ENCODE measurements at regions not wholly inside any gene's neighbourhood (a gene's known extent, or its start where the extent isn't known, plus 50 kb on each side); places are given as distances from the start of the nearest gene placed in this dataset.

DNA sequence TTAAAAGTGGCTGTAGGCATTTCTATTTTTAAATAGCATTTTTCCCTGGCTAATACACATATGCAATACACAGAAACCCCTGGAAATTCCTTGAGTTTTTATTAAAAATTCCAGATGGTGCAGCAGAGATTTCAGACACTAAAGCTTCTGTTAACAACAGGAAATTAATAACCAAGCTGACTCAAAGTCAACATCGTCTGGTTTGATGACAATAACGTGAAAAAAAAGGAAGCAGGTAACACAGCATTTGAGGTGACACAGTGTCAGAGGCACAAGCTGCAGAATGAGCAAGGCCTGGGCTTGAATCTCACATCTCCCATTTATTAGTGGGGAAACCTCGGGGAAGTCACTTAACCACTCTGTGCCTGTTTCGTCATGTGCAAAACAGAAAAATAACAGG is 64.6 kb upstream of the GJB5 start:
- no peaks in the 10 kb centered on the region for H3K27me3 ChIP-seq
- no peak for DNase-seq (ENCODE audit: low spot score)

DNA sequence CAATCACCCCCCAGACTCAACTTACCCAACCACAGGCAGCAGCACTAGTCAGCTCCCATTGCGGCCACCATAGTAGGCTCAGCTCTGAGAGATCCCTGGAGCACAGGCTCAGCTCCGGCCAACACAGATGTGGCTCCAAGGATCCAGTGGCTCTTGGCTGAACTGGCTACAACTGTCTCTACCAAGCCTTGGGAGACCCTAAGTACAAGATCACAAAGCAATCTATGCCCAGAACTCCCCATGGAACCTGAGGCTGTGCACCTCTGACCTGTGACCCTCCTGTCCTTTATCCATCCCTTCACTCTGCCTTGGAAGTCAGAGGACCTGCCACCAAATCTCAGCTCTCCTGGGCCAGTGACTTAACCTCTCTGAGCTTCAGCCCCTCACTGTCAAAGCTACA is 61.8 kb upstream of the GJB5 start:
- H2AFZ ChIP-seq = no peak overlapping the region
- no peaks in the 10 kb centered on the region for H3K79me2 ChIP-seq
- WGBS (ENCODE audit: low lambda C conversion rate, missing lambda C conversion rate) = 92% methylated on average over 2 of the region's 2 CpGs
- no peak overlapping the region for H3K4me2 ChIP-seq
- no peaks in the 10 kb centered on the region for H3K9me3 ChIP-seq (ENCODE audit: low read depth)
- no peaks in the 10 kb centered on the region for H3K9me2 ChIP-seq (replicated peaks; ENCODE audit: insufficient read depth)
- no peaks in the 10 kb centered on the region for H3K36me3 ChIP-seq (replicated peaks; ENCODE audit: insufficient read depth, low read depth)
- no peaks in the 10 kb centered on the region for H4K20me1 ChIP-seq (ENCODE audit: insufficient read depth, poor library complexity, severe bottlenecking)
- no peak for TF ChIP-seq EZH2phosphoT487 (IDR thresholded peaks at IDR 0.05; ENCODE audit: low read depth, severe bottlenecking, unreplicated experiment)
- TF ChIP-seq, protein P1, sequence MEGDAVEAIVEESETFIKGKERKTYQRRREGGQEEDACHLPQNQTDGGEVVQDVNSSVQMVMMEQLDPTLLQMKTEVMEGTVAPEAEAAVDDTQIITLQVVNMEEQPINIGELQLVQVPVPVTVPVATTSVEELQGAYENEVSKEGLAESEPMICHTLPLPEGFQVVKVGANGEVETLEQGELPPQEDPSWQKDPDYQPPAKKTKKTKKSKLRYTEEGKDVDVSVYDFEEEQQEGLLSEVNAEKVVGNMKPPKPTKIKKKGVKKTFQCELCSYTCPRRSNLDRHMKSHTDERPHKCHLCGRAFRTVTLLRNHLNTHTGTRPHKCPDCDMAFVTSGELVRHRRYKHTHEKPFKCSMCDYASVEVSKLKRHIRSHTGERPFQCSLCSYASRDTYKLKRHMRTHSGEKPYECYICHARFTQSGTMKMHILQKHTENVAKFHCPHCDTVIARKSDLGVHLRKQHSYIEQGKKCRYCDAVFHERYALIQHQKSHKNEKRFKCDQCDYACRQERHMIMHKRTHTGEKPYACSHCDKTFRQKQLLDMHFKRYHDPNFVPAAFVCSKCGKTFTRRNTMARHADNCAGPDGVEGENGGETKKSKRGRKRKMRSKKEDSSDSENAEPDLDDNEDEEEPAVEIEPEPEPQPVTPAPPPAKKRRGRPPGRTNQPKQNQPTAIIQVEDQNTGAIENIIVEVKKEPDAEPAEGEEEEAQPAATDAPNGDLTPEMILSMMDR (IDR thresholded peaks at IDR 0.05; ENCODE audit: poor library complexity) = no peak
- no peak for TF ChIP-seq EZH2 (IDR thresholded peaks at IDR 0.05; ENCODE audit: borderline replicate concordance)
- H3K4me1 ChIP-seq (ENCODE audit: insufficient read depth) = peaks cover 5% of the 10 kb centered on the region
- H3K4me3 ChIP-seq = no peak overlapping the region
- no peak overlapping the region for H3K27ac ChIP-seq
- no peak for DNase-seq (ENCODE audit: low spot score)
- no peaks in the 10 kb centered on the region for H3K27me3 ChIP-seq

More for the DNA sequence above, 64.6 kb upstream of the GJB5 start:
- Histone ChIP-seq H2AFZ (no peak overlapping the region), H3K9me2 (replicated peaks; ENCODE audit: insufficient read depth) (no peaks in the 10 kb centered on the region), H3K4me2 (no peak overlapping the region), H3K79me2 (no peaks in the 10 kb centered on the region), H3K36me3 (replicated peaks; ENCODE audit: insufficient read depth, low read depth) (no peaks in the 10 kb centered on the region), H3K4me3 (no peak overlapping the region), H3K27ac (no peak overlapping the region), H4K20me1 (ENCODE audit: insufficient read depth, poor library complexity, severe bottlenecking) (no peaks in the 10 kb centered on the region), H3K9me3 (ENCODE audit: low read depth) (no peaks in the 10 kb centered on the region), H3K4me1 (ENCODE audit: insufficient read depth) (peaks cover 10% of the 10 kb centered on the region)
- WGBS (ENCODE audit: low lambda C conversion rate, missing lambda C conversion rate) = 73% methylated on average over 4 of the region's 4 CpGs
- no peak for TF ChIP-seq EZH2phosphoT487 (IDR thresholded peaks at IDR 0.05; ENCODE audit: low read depth, severe bottlenecking, unreplicated experiment)
- TF ChIP-seq EZH2 (IDR thresholded peaks at IDR 0.05; ENCODE audit: borderline replicate concordance) = no peak
- TF ChIP-seq, protein P1 (IDR thresholded peaks at IDR 0.05; ENCODE audit: poor library complexity) = no peak

DNA sequence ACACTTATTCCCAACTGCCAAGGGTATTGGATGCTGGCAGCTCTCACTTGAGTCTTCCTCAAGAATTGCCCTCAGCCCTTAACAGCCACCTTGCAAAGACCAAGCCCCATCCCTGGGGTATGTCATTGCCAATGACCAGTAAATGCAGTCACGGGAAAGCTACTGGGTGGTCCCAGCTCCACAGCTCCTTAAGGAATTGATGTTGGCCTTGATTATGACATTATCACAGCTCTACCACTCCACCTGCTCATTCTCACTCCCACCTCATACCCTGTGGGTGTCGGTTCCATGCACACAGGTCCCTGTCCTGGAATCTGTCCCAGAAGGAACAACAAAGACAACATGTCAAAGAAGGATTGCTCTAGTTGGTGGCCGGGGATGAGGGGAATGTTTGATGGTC is 60.5 kb upstream of the GJB5 start:
- Histone ChIP-seq H3K9me2 (replicated peaks; ENCODE audit: insufficient read depth) (no peaks in the 10 kb centered on the region), H2AFZ (no peak overlapping the region), H3K79me2 (no peaks in the 10 kb centered on the region), H3K4me1 (ENCODE audit: insufficient read depth) (no peaks in the 10 kb centered on the region), H3K4me2 (no peak overlapping the region), H4K20me1 (ENCODE audit: insufficient read depth, poor library complexity, severe bottlenecking) (no peaks in the 10 kb centered on the region), H3K27me3 (no peaks in the 10 kb centered on the region), H3K36me3 (replicated peaks; ENCODE audit: insufficient read depth, low read depth) (no peaks in the 10 kb centered on the region), H3K9me3 (ENCODE audit: low read depth) (no peaks in the 10 kb centered on the region), H3K27ac (no peak overlapping the region), H3K4me3 (no peak overlapping the region)
- no peak for DNase-seq (ENCODE audit: low spot score)
- 90% methylated on average over 3 of the region's 3 CpGs for WGBS (ENCODE audit: low lambda C conversion rate, missing lambda C conversion rate)
- TF ChIP-seq EZH2 (IDR thresholded peaks at IDR 0.05; ENCODE audit: borderline replicate concordance) (no peak), EZH2phosphoT487 (IDR thresholded peaks at IDR 0.05; ENCODE audit: low read depth, severe bottlenecking, unreplicated experiment) (no peak)
- TF ChIP-seq, protein P1 (IDR thresholded peaks at IDR 0.05; ENCODE audit: poor library complexity) = no peak

DNA sequence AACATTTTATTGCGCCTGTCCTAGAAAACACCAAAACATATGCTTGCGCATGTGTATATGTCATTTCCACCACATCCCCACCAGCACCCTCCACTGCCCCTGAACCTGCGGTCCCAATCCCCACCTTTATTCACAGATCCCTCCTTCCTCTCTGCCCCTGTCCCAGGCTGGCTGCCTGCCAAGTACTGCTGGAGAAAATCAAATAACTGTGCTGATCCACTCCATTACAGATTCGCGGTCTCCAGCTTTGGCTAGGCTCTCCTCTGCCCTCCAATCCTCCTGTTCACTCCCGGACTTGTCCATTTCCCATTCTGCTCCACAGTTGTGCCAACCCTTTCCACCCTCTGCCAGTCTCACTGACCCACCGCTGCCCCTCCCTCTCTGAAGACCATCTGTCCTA is 59.3 kb upstream of the GJB5 start:
- no peak overlapping the region for H2AFZ ChIP-seq
- no peaks in the 10 kb centered on the region for H3K9me2 ChIP-seq (replicated peaks; ENCODE audit: insufficient read depth)
- 95% methylated on average over 7 of the region's 7 CpGs for WGBS (ENCODE audit: low lambda C conversion rate, missing lambda C conversion rate)
- H4K20me1 ChIP-seq (ENCODE audit: insufficient read depth, poor library complexity, severe bottlenecking) = no peaks in the 10 kb centered on the region
- no peaks in the 10 kb centered on the region for H3K79me2 ChIP-seq
- no peak for TF ChIP-seq EZH2 (IDR thresholded peaks at IDR 0.05; ENCODE audit: borderline replicate concordance)
- no peak for TF ChIP-seq EZH2phosphoT487 (IDR thresholded peaks at IDR 0.05; ENCODE audit: low read depth, severe bottlenecking, unreplicated experiment)
- TF ChIP-seq, protein P1 (IDR thresholded peaks at IDR 0.05; ENCODE audit: poor library complexity) = no peak
- no peak overlapping the region for H3K4me2 ChIP-seq
- no peak for DNase-seq (ENCODE audit: low spot score)
- no peaks in the 10 kb centered on the region for H3K9me3 ChIP-seq (ENCODE audit: low read depth)
- H3K27me3 ChIP-seq = no peaks in the 10 kb centered on the region
- H3K36me3 ChIP-seq (replicated peaks; ENCODE audit: insufficient read depth, low read depth) = no peaks in the 10 kb centered on the region
- H3K4me1 ChIP-seq (ENCODE audit: insufficient read depth) = no peaks in the 10 kb centered on the region
- no peak overlapping the region for H3K4me3 ChIP-seq
- H3K27ac ChIP-seq = no peak overlapping the region

Data from hepatocyte (in vitro differentiated cells).